OCI-LY1 (cell line): ENCODE measurements at regions not wholly inside any gene's neighbourhood (a gene's known extent, or its start where the extent isn't known, plus 50 kb on each side); places are given as distances from the start of the nearest gene placed in this dataset.

Experiments
- H2AFZ ChIP-seq: fragments of 200-600 bp; sonication (generic), shearing (Covaris generic); 2 replicates; pipeline ENCODE4 v1.6.0; 2014; ENCODE audit warnings: antibody characterized with exemption, mild to moderate bottlenecking, low read length
- H3F3A ChIP-seq: fragments of 200-600 bp; sonication (generic), shearing (Covaris generic); 2 replicates; pipeline ENCODE4 v1.6.0; 2014; ENCODE audit warnings: mild to moderate bottlenecking, antibody characterized with exemption, low read length, moderate library complexity; ENCODE audit not compliant: insufficient read depth
- H3K27ac ChIP-seq: fragments of 200-600 bp; sonication (generic); 2 replicates; pipeline ENCODE4 v1.5.1; 2014; ENCODE audit warnings: low read length, mixed run types, mild to moderate bottlenecking, low read depth; ENCODE audit not compliant: poor library complexity, severe bottlenecking
- H3K27me3 ChIP-seq: fragments of 200-600 bp; sonication (generic); 2 replicates; pipeline ENCODE4 v1.6.0; 2014; ENCODE audit warnings: antibody characterized with exemption, mild to moderate bottlenecking, low read length, moderate library complexity; ENCODE audit not compliant: insufficient read depth
- H3K36me3 ChIP-seq: fragments of 200-600 bp; sonication (generic); 2 replicates; pipeline ENCODE4 v1.6.1; 2014; ENCODE audit warnings: mild to moderate bottlenecking, antibody characterized with exemption, low read length, moderate library complexity, mixed read lengths; ENCODE audit not compliant: insufficient read depth
- H3K4me1 ChIP-seq: fragments of 200-600 bp; sonication (generic); 2 replicates; pipeline ENCODE4 v1.5.1; 2014; ENCODE audit warnings: mild to moderate bottlenecking, low read length, moderate library complexity; ENCODE audit not compliant: insufficient read depth, severe bottlenecking
- H3K4me2 ChIP-seq: fragments of 200-600 bp; sonication (generic), shearing (Covaris generic); 2 replicates; pipeline ENCODE4 v1.6.1; 2014; ENCODE audit warnings: low read length
- H3K4me3 ChIP-seq: fragments of 200-600 bp; sonication (generic); 2 replicates; pipeline ENCODE4 v1.5.1; 2014; ENCODE audit warnings: low read length, low read depth, mild to moderate bottlenecking, mixed read lengths; ENCODE audit not compliant: poor library complexity, severe bottlenecking
- H3K79me2 ChIP-seq: fragments of 200-600 bp; shearing (Covaris generic); 2 replicates; pipeline ENCODE4 v1.6.1; 2016; ENCODE audit warnings: mixed run types, low read length, mixed read lengths; ENCODE audit not compliant: insufficient read depth
- H3K9ac ChIP-seq: fragments of 200-600 bp; sonication (generic), shearing (Covaris generic); 2 replicates; pipeline ENCODE4 v1.6.1; 2014; ENCODE audit warnings: mild to moderate bottlenecking, low read length, mixed read lengths
- H3K9me2 ChIP-seq: fragments of 200-600 bp; sonication (generic), shearing (Covaris generic); 2 replicates; pipeline ENCODE4 v1.6.1; 2014; ENCODE audit warnings: low read depth, mild to moderate bottlenecking, low read length, mixed read lengths
- H3K9me3 ChIP-seq: fragments of 200-600 bp; shearing (Covaris generic); 2 replicates; pipeline ENCODE4 v1.6.1; 2014; ENCODE audit warnings: low read length, mixed read lengths
- H4K20me1 ChIP-seq: fragments of 200-600 bp; sonication (generic), shearing (Covaris generic); 2 replicates; pipeline ENCODE4 v1.6.0; 2016; ENCODE audit warnings: mild to moderate bottlenecking, low read length; ENCODE audit not compliant: insufficient read depth
- CTCF ChIP-seq: fragments of 200-600 bp; sonication (generic), shearing (Covaris generic); IDR thresholded peaks from 2 replicates; pipeline ENCODE4 v1.5.1; 2017; ENCODE audit warnings: mild to moderate bottlenecking, antibody characterized with exemption, low read length, moderate library complexity, mixed read lengths
- EZH2 ChIP-seq: fragments of 200-600 bp; sonication (generic), shearing (Covaris generic); IDR thresholded peaks from 2 replicates; pipeline ENCODE4 v1.8.0; 2017; ENCODE audit warnings: borderline replicate concordance, mixed run types, mild to moderate bottlenecking, antibody characterized with exemption, low read length, moderate library complexity, mixed read lengths

GRCh38 chr6:88383183-88383582 is 217.0 kb upstream of the CNR1 start:
- no peak overlapping the region for H3K4me2 ChIP-seq

GRCh38 chr6:88381289-88381642 is 215.1 kb upstream of the CNR1 start:
- H3K79me2 ChIP-seq, result no peaks in the 10 kb centered on the region
- H3K27me3 ChIP-seq, result no peaks in the 10 kb centered on the region
- no peaks in the 10 kb centered on the region for H3K36me3 ChIP-seq
- H3K4me2 ChIP-seq, result no peak overlapping the region
- H3K4me3 ChIP-seq, result no peak overlapping the region
- H3K9ac ChIP-seq, result no peak overlapping the region
- H3K4me1 ChIP-seq, result no peaks in the 10 kb centered on the region
- no peaks in the 10 kb centered on the region for H3F3A ChIP-seq
- no peak overlapping the region for H2AFZ ChIP-seq
- H3K27ac ChIP-seq, result no peak overlapping the region
- no peaks in the 10 kb centered on the region for H3K9me2 ChIP-seq
- no peaks in the 10 kb centered on the region for H3K9me3 ChIP-seq
- TF ChIP-seq EZH2 (no peak), CTCF (no peak)
- no peaks in the 10 kb centered on the region for H4K20me1 ChIP-seq

More at GRCh38 chr6:88383183-88383582, 217.0 kb upstream of the CNR1 start:
- H3K27ac ChIP-seq, result no peak overlapping the region
- H3K9me2 ChIP-seq, result no peaks in the 10 kb centered on the region
- TF ChIP-seq EZH2 (no peak), CTCF (no peak)
- H3K4me3 ChIP-seq, result no peak overlapping the region
- H3F3A ChIP-seq, result no peaks in the 10 kb centered on the region
- H3K9me3 ChIP-seq, result no peaks in the 10 kb centered on the region
- H2AFZ ChIP-seq, result no peak overlapping the region
- no peaks in the 10 kb centered on the region for H3K79me2 ChIP-seq
- H3K9ac ChIP-seq, result no peak overlapping the region
- no peaks in the 10 kb centered on the region for H3K27me3 ChIP-seq
- no peaks in the 10 kb centered on the region for H4K20me1 ChIP-seq
- H3K4me1 ChIP-seq, result no peaks in the 10 kb centered on the region
- no peaks in the 10 kb centered on the region for H3K36me3 ChIP-seq

- H2AFZ ChIP-seq, result no peak overlapping the region
- no peaks in the 10 kb centered on the region for H3K27me3 ChIP-seq
- no peaks in the 10 kb centered on the region for H3F3A ChIP-seq
- no peak overlapping the region for H3K4me3 ChIP-seq
- H3K9me2 ChIP-seq, result no peaks in the 10 kb centered on the region
- TF ChIP-seq CTCF, result no peak
- no peak for TF ChIP-seq EZH2
- no peaks in the 10 kb centered on the region for H4K20me1 ChIP-seq
- no peaks in the 10 kb centered on the region for H3K9me3 ChIP-seq
- H3K9ac ChIP-seq, result no peak overlapping the region
- H3K36me3 ChIP-seq, result no peaks in the 10 kb centered on the region
- no peaks in the 10 kb centered on the region for H3K79me2 ChIP-seq
- no peak overlapping the region for H3K4me2 ChIP-seq
- H3K4me1 ChIP-seq, result no peaks in the 10 kb centered on the region
- H3K27ac ChIP-seq, result no peak overlapping the region
Measured at GRCh38 chr6:88380618-88381288, 214.6 kb upstream of the CNR1 start.
